Muscle layer of colon (tissue), 2 donors: ENCODE measurements at regions not wholly inside any gene's neighbourhood (a gene's known extent, or its start where the extent isn't known, plus 50 kb on each side); places are given as distances from the start of the nearest gene placed in this dataset.

Experiments
- H3K27ac ChIP-seq: one replicate; pipeline ENCODE4 v1.7.0; 2013; ENCODE audit warnings: low read depth, mild to moderate bottlenecking, low read length, moderate library complexity
- H3K27me3 ChIP-seq, 2 donors: one replicate each; pipeline ENCODE4 v1.7.0; 2013; ENCODE audit warnings: low read length in 2 of 2, mild to moderate bottlenecking in 2 of 2; ENCODE audit not compliant: insufficient read depth in 2 of 2, control insufficient read depth in 1 of 2
- H3K36me3 ChIP-seq: one replicate; pipeline ENCODE4 v1.7.0; 2013; ENCODE audit warnings: mild to moderate bottlenecking, low read length; ENCODE audit not compliant: insufficient read depth
- H3K4me1 ChIP-seq: one replicate; pipeline ENCODE4 v1.7.0; 2013; ENCODE audit warnings: mild to moderate bottlenecking, low read length; ENCODE audit not compliant: insufficient read depth
- H3K4me3 ChIP-seq, 2 donors: one replicate each; pipeline ENCODE4 v1.7.0; 2013; ENCODE audit warnings: low read length in 2 of 2, low read depth in 1 of 2, mild to moderate bottlenecking in 1 of 2, moderate library complexity in 1 of 2
- H3K9ac ChIP-seq: one replicate; pipeline ENCODE4 v1.7.0; 2013; ENCODE audit warnings: low read length
- H3K9me3 ChIP-seq: one replicate; pipeline ENCODE4 v1.7.0; 2013; ENCODE audit warnings: mild to moderate bottlenecking, low read length
- donor health status: abdominal sarcoma.
- donor health status: Adenocarcinoma of cecum.

DNA sequence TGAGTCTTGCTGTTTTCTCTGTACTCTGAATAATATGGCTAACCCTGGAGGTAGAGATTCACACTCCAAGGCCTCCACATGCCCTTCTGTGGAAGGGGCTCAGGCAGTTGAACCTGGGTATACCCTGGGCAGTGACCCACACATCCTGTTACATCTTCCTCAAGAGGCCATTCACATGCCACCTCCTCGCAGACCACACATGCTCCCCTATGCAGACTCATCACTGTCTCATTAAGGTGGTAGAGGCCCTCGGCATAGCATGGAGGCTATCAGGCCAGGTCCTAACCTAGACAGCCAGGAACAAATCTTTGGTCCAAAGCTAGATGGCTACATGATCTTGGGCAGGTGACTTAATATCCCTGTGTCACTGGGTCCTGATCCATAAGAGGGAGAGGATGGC, 363.9 kb upstream of the ZNF507 start:
- no peak overlapping the region for H3K4me3 ChIP-seq
- no peaks in the 10 kb centered on the region for H3K27me3 ChIP-seq
- no peaks in the 10 kb centered on the region for H3K36me3 ChIP-seq
- no peaks in the 10 kb centered on the region for H3K4me1 ChIP-seq
- H3K27ac ChIP-seq: no peak overlapping the region
- peaks cover 4% of the 10 kb centered on the region for H3K9me3 ChIP-seq
- H3K9ac ChIP-seq: no peak overlapping the region

- no peak overlapping the region for H3K4me3 ChIP-seq
- H3K27ac ChIP-seq: no peak overlapping the region
- H3K36me3 ChIP-seq: no peaks in the 10 kb centered on the region
- peaks cover 4% of the 10 kb centered on the region for H3K9me3 ChIP-seq
- no peak overlapping the region for H3K9ac ChIP-seq
- no peaks in the 10 kb centered on the region for H3K4me1 ChIP-seq
- H3K27me3 ChIP-seq: no peaks in the 10 kb centered on the region
Observed at GRCh38 chr19:31983647-31984046, 361.8 kb upstream of the ZNF507 start.

- Histone ChIP-seq H3K36me3 (no peaks in the 10 kb centered on the region), H3K27ac (no peak overlapping the region), H3K9me3 (peaks cover 4% of the 10 kb centered on the region), H3K4me3 (no peak overlapping the region), H3K27me3 (no peaks in the 10 kb centered on the region), H3K4me1 (no peaks in the 10 kb centered on the region), H3K9ac (no peak overlapping the region)
Observed at GRCh38 chr19:31985001-31985605, 360.3 kb upstream of the ZNF507 start.

DNA sequence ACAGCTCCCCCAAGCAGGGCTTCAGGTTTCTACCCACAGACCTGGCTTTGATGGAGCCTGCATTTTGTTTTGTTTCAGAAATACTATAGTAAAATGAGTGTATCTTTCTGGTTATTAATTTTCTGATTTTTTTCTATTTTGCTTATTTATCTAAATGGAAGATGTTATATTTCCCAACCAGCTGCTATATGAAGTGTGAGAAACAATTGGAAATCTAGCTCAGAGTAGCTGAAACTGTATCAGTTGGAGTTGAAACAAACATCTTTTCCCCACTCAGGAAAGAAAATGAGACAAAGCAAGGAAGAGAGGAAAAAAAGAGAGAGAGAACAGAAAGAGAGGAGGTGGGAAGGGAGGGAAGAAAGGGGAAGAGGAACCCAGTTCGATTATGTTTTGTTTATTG, 358.5 kb upstream of the ZNF507 start:
- H3K9ac ChIP-seq: no peak overlapping the region
- H3K36me3 ChIP-seq: no peaks in the 10 kb centered on the region
- H3K27me3 ChIP-seq: no peaks in the 10 kb centered on the region
- no peaks in the 10 kb centered on the region for H3K4me1 ChIP-seq
- H3K4me3 ChIP-seq: no peak overlapping the region
- H3K27ac ChIP-seq: no peak overlapping the region
- H3K9me3 ChIP-seq: peaks cover 4% of the 10 kb centered on the region

- no peaks in the 10 kb centered on the region for H3K36me3 ChIP-seq
- H3K4me1 ChIP-seq: no peaks in the 10 kb centered on the region
- no peaks in the 10 kb centered on the region for H3K27me3 ChIP-seq
- peaks cover 4% of the 10 kb centered on the region for H3K9me3 ChIP-seq
- no peak overlapping the region for H3K4me3 ChIP-seq
- no peak overlapping the region for H3K9ac ChIP-seq
- H3K27ac ChIP-seq: no peak overlapping the region
Observed at GRCh38 chr19:31988256-31988655, 357.2 kb upstream of the ZNF507 start.

DNA sequence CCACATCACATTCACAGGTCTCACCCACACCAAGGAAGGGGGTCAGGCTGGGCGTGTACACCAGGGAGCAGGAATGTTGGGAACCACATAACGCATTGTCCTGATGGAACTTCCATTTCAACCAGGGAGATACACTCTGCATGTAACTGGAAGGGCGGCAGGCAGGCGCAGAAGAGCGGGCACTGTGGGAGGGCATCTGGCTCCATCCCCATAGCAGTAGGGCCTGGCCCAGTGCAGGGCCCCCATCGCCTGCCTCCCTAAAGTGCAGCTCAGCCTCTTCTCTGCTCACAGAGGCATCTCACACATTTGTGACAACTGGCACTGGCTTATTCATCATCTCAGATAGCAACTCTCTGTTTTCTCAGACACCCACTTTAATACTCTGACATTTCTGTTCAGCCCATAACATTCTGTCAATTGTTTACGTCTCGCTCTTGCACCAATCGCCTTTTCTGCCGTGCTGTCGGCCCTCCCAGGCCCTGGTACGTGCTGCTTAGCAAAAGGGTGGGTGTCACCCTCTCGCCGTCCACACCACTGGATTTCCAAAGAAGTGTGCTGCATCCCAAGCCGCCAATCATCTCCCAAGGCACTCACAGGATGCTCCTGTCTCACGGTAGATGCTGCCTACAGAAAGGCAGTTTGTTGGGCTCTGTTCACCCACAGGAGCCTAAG, 353.3 kb upstream of the ZNF507 start:
- Histone ChIP-seq H3K27ac (no peak overlapping the region), H3K4me1 (no peaks in the 10 kb centered on the region), H3K27me3 (no peaks in the 10 kb centered on the region), H3K9me3 (no peaks in the 10 kb centered on the region), H3K9ac (no peak overlapping the region), H3K36me3 (no peaks in the 10 kb centered on the region), H3K4me3 (no peak overlapping the region)

GRCh38 chr19:31992750-31993149, 352.7 kb upstream of the ZNF507 start:
- no peaks in the 10 kb centered on the region for H3K36me3 ChIP-seq
- no peak overlapping the region for H3K4me3 ChIP-seq
- H3K27me3 ChIP-seq: no peaks in the 10 kb centered on the region
- H3K4me1 ChIP-seq: no peaks in the 10 kb centered on the region
- no peaks in the 10 kb centered on the region for H3K9me3 ChIP-seq
- H3K27ac ChIP-seq: no peak overlapping the region
- H3K9ac ChIP-seq: no peak overlapping the region

- Histone ChIP-seq H3K27ac (no peak overlapping the region), H3K4me3 (no peak overlapping the region), H3K9ac (no peak overlapping the region), H3K36me3 (no peaks in the 10 kb centered on the region), H3K9me3 (no peaks in the 10 kb centered on the region), H3K27me3 (no peaks in the 10 kb centered on the region), H3K4me1 (no peaks in the 10 kb centered on the region)
Observed at GRCh38 chr19:31995546-31995945, 349.9 kb upstream of the ZNF507 start.

DNA sequence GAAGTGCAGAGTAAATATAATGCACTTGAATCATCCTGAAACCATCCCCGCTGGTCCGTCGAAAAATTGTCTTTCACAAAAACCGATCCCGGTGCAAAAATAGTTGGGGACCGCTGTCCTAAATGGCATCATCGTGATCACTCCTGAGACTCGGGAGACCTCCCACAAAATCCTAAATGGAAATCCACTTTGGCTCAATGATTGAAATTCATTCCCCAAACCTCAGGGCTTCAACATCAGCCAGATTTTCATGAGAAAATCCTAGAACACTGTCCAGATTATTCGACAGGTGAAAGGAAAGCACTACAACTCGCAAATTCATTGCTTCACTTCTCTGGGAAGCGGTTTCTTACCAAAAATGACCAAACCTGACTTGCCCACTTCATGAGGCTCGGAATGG, 335.3 kb upstream of the ZNF507 start:
- H3K4me1 ChIP-seq: peaks cover 28% of the 10 kb centered on the region
- H3K36me3 ChIP-seq: no peaks in the 10 kb centered on the region
- no peak overlapping the region for H3K4me3 ChIP-seq
- no peak overlapping the region for H3K27ac ChIP-seq
- no peaks in the 10 kb centered on the region for H3K27me3 ChIP-seq
- no peak overlapping the region for H3K9ac ChIP-seq
- no peaks in the 10 kb centered on the region for H3K9me3 ChIP-seq

- Histone ChIP-seq H3K36me3 (no peaks in the 10 kb centered on the region), H3K9me3 (no peaks in the 10 kb centered on the region), H3K4me3 (no peak overlapping the region), H3K27me3 (no peaks in the 10 kb centered on the region), H3K9ac (no peak overlapping the region), H3K27ac (no peak overlapping the region), H3K4me1 (peaks cover 30% of the 10 kb centered on the region)
Observed at GRCh38 chr19:32012206-32012605, 333.2 kb upstream of the ZNF507 start.

- Histone ChIP-seq H3K36me3 (no peaks in the 10 kb centered on the region), H3K4me1 (peaks cover 39% of the 10 kb centered on the region), H3K9ac (no peak overlapping the region), H3K4me3 (no peak overlapping the region), H3K27me3 (no peaks in the 10 kb centered on the region), H3K27ac (peak overlapping the region; percentile 12), H3K9me3 (no peaks in the 10 kb centered on the region)
Observed at GRCh38 chr19:32012886-32013631, 332.4 kb upstream of the ZNF507 start.
